Bone marrow (tissue), 2 donors: ENCODE measurements at regions not wholly inside any gene's neighbourhood (a gene's known extent, or its start where the extent isn't known, plus 50 kb on each side); places are given as distances from the start of the nearest gene placed in this dataset.
"Not testable (repeated sequence)": the region's sequence is repeated elsewhere in the genome, so short reads cannot be mapped to it uniquely, and the experiment has no call there.

Source experiments
- DNase-seq, 2 donors: peaks; one replicate each; lab custom pipeline; 2025; lab: John Stamatoyannopoulos, UW

DNA sequence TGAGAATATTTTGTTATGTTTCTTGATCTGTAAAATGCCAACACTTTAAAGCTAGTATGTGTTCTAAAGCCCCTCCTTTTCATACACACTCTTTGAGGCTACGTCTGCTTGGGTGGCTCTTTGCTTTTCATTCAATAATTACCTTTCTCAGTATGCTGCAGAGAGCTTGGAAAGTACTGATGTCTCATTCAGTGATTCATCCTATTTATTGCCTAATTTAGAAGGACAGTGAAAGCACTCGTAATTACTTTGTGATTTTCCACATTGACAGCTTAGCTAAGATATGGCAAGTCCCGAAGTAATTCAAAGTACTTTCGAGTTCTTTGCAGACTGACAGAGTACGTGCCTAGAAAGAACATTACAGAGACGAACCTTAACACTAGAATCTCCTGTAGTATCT is 57.2 kb downstream of the BMP15 start:
- DNase-seq = no peak

DNA sequence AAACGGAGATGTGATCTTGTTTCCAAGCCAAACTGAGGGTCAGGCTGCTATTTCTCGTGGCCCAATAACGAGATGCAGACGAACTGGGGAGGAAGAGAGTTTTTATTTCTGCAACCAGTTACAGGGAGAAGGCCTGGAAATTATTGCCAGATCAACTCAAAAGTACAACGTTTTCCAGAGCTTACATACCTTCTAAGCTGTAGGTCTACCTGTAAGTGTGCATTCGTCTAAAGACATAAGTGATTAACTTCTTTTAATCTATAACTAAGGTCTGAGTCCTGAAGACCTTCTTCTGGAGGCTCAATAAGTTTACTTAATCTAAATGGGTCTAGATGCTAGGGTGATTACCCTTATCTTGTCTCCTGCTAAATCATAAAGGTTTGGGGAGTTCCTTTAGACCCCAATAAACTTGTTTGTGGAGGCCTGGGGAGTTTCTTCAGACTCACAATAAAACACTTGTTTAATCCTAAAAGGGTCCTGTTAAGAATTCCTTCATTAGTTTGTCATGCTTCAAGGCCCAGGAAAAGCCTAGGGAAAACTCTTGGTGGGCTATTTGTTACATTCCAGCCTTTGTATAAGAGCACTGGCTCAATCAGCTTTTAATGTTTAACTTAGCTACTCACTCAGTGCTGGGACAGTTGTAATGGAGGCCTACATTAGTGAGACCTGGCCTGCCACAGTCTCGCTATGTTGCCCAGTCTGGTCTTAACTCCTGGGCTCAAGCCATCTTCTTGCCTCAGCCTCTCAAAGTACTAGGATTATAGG is 58.5 kb downstream of the BMP15 start:
- DNase-seq = not testable (repeated sequence)

DNA sequence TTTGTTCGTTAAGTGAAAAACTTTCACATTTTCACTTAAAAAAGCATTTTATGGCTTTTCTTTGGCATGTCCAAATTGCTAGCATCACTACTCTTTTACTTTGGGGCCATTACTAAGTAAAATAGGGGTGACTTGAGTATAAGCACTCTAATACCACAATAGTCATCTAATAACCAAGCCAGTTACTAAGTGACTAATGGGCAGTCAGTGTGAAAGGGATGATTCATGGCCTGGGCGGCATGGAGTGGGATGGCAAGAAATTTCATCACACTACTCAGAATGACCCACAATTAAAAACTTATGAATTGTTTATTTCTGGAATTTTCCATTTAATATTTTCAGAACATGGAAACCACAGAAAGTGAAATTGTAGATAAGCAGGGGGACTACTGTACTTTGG is 60.9 kb downstream of the BMP15 start:
- DNase-seq = no peak

DNA sequence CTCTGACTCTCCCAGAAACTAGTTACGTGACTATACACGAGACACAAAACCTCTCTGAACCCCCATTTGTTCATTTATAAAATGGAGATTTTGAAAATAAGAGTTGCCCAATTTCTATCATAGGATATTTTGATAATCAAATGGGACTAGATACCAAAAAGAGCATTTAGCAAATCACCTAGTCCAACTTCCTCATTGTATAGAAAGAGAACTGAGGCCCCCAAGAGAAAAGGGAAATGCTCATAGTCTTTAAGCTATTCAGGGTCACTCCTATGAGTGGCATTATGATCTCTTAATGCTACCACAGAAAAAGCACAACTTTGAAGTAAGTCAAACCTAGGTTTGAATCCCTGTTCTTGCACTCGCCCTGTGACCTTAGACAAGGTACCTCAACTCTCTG is 62.7 kb downstream of the BMP15 start:
- no peak for DNase-seq

DNA sequence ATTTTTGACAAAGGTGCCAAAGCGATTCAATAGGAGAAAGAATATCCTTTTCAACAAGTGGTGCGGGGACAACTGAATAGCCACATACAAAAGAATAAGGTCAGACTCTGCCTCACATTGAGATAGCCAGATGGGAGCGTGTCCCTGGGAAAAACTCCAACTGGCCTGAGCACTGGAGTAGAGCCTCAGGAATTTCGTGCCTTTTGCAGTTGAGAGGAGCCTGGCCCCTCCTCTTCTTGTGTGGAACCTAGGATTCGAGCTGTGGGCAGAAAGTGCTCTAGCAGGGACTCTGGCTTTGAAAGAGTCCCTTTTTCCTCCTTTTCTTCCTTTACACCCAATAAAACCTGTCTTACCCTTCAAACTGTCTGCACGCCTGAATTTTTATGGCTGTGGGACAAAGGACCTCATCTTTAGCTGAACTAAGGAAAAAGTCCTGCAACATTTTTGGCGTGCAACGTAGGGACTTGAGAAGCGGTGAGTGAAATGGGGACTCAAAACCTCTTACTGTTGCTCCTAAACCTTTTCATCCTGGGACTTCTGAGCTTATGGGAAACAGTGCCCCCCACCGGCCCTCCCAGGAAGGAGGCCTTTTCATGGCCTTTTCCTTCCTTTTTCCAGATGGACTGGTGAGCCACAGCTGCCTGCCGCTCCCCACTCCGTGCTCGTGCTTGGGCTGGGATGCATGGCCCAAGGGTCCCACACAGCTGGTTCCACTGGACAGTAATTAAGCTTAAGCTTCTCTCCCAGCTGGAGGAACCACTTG is 68.6 kb downstream of the BMP15 start:
- DNase-seq = no peak

DNA sequence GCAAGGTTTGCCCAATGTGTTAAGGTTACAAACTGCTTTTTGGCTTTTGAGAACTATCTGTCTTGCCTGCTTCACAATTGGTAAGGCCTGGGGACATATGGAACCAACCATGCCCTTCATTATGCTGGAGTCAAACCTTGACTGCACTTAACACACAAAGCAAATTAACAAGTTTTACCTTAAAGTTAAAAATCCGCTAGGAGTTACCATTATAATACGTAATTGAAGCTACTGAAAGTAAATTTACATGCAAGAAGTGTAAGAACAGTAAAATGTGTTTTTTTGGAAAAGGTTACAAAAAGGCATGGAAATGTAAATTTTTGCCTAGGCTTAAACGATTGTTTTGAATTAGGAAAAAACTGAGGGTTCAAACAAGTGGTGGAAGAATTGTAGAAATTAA is 69.7 kb downstream of the BMP15 start:
- no peak for DNase-seq

DNA sequence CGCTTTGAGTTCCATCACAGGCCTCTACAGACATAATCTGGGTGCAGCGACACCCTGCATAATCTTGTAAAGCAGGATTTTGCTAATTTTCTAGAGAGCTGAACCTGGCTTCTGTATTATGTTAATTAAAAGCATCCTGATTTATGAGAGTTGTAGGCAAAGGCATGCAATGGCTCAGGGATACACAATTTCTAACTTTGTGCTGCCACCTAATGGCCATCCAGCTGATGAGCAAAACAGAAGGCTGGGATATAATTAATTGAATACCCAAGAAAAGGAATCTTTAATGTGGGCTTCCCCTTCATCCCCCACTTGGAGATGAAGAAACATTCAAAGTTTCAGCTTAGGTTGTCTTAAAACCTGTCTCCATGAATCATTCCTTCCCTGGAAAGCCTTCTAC is 78.1 kb downstream of the BMP15 start:
- no peak for DNase-seq

DNA sequence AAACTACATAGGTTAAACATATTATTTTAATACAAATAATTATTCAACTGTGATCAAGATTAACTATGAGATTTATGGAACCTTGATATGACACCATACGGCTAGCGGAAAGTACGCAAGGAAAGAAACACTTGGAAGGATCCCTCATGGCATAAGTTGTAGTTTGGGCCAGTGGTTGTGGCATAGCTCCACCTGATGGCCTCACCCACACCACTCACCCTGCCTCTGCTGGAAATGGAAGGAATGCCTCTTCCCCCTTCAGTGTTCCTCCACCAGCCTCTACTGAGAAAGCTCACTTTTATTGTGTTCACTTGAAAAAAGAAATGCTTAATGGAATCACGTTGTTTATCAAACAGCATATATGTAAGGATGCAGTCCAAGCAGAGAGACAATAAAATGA is 86.4 kb downstream of the BMP15 start:
- no peak for DNase-seq

DNA sequence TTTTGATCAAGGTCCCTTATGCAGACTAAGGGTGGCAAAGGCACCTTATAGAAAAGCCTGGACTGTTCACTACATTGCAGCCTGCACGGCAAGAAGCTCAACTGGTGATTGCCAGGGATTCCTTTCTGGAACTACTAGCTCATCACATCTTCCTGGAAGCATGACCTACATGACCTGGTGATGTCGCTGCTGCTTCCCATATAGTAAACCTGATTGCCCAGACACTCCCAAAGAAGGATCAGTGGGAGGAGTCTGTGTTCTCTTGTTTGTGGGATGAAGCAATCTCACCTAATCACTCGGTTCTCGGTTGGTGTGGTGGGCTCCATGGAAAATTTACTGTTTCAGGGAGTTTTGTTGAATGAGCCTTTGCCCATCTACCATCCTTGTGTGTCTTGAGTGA is 89.8 kb downstream of the BMP15 start:
- DNase-seq = not testable (repeated sequence)

DNA sequence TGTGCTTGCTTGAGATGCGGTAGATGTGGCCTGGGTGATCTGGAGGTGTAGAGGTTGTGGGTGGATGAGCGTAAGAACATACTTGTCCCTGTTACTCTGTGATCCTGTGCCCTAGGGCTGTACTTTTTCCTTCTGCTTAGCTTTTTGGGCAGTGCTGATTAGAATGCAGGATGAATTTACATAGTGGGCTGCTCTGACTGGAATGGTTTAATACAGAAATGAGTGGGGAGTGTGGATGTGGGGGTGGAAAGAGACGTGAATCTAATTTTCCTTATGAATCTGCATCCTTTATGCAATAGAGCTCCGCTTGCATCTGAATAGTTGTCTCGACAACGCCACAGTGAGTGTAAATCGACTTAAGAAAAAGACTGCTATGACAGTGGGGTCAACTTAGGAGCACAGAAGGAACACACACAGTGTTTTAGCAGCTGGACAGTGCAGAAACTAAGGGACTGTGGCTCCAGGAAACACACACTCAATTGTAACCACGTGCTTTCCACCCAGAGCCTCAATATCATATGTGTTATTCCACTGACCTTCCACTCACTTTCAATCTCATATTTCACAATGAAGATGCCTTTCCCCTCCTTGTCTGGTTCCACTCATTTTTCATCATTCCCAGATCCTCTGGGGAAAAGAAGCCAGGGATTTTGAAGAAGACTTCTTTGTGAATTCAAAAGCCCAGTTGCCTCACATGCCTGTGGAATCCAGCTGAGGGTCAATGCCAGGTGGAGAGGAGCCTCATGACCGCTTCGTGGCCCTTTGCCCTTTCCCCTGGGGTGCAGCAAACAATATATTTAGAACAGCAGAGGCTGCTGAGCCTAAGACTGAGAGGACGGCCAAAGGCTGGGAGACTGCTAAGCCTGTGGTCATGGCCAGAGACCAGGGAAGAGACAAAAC is 91.4 kb downstream of the BMP15 start:
- DNase-seq = not testable (repeated sequence)

DNA sequence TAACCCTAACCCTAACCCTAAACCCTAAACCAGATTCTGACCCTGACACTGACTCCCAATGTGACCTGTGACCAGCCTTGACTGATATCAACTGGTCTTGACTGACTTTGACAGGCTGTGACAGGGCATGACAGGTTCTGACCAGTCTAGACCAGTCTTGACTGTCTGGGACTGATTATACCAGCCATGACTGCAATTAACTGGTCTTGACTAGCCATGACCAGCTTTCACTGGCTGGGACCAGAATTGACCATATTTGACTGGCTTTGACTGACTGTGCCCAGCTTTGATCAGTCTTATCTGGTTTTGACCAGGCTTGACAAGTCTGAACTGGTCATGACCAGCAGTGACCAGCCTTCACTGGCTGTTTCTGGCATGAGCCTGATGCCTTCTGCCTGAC is 95.5 kb downstream of the BMP15 start:
- no peak for DNase-seq

DNA sequence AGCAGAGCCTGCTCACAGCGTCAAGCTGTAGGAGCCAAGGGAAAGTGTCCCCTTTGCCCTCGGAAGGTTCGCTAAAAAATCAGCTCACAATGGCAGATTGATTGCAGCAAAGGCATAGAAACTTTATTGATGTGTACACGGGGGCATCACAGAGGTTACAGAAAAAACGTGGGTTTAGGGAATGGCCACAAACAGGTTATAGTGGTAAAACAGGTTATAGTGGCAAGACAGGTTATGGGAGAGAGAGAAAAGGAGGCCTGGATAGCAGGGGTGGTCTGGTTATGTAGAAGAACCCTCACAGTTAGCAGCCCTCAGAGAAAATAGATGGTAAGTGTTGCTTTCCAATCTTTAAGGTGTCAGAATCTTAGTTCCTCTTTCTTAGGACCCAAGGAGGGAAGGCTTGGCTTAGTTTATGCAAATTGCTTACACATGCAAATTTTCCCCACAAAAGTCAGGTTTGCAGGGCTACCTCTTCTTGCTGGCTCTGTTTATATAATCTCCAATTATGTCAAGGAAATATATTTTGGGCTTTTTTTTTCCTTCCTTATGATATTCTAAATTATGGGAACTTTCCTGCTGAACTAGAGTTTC is 113.7 kb downstream of the BMP15 start:
- no peak for DNase-seq

DNA sequence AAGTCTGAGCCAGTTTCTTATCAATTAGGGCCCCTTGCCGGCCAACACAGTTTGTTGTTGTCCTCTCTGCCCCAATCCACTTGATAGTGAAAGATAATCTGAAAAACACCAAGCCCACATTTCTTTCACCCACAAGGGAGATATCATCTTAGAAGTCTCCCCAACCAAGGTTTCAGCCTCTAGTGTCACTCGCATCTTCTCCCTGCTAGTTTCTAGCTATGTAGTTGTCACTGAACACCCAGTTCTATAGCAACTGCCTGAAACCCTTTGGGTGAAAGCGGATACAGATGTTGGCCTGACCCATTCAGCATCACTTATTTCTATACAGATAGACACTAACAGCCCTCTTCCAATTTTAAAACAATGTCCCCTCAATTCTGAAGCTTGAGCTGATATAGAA is 116.3 kb downstream of the BMP15 start:
- DNase-seq = no peak

DNA sequence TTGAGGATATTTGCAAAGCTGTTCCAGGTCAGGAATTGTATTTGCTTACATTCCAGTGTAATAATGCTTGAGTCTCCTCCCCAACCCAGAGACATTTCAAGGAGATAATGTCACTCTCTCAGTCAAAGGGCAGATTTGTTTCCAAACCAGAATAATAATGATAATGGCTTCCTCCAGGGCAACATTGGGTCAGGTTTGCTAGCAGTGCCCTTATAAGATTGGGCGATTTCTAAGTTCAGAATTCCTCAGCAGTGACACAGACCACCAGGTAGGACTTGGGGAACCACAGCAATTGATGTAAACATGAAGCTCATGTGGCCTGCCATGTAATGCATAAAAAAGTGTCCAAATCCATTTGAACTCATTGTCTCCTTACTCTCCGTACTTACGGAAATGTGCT is 125.2 kb downstream of the BMP15 start:
- DNase-seq = no peak

DNA sequence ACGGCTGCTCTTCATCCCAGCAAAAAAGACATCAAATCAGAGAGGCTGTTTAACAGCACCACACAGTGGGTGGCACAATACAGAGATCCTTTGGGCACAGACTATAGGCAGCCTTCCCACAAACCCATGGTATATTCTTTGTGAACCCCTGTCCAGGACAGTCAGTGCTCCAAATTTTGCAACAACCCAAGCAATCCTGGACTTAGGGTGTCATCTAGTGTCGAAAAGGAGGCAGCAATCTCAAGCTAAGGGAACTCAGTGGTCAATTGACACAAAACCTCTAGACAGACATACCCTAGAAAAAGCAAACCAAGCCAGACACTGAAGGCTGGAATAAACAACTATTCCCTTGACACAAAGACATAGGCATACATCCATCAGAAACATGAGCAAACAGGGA is 137.4 kb downstream of the BMP15 start:
- DNase-seq = no peak

DNA sequence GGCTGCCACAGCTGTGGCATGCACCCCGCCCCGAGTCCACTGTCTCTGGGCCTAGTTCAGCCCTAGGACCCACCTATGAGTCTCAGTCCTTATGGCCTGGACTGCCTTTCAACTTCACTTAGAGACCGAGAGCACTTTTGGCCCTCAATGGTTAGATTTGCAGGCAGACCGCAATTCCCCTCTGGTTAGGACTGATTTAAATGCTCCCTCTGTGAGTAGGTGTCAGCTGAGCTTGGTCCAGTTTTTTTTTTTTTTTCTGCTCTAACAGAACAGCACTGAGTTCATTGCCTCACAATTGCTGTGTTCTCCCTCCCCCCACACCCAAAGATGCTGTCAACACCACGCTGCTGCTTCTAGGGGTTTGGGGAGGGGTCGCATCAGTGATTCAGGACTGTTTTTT is 143.2 kb downstream of the BMP15 start:
- no peak for DNase-seq

DNA sequence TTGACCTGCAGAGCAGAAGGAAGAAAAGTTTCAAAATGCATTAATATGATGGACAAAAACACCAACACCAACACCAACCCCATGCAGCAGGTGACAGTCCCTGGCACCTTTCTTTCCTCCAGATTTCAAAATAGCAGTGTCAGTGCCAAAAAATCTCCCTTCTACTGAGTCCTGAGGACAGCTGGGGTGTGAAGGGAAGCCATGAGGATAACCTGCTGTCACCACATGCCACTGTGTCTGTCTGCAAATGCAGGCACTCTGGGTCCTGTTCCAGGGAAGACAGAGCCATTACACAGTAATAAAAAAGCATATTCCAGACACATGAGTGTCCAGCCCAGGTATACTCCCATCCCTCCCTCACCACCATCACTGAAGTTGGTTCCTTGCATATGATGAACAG is 187.5 kb downstream of the BMP15 start:
- DNase-seq = no peak

DNA sequence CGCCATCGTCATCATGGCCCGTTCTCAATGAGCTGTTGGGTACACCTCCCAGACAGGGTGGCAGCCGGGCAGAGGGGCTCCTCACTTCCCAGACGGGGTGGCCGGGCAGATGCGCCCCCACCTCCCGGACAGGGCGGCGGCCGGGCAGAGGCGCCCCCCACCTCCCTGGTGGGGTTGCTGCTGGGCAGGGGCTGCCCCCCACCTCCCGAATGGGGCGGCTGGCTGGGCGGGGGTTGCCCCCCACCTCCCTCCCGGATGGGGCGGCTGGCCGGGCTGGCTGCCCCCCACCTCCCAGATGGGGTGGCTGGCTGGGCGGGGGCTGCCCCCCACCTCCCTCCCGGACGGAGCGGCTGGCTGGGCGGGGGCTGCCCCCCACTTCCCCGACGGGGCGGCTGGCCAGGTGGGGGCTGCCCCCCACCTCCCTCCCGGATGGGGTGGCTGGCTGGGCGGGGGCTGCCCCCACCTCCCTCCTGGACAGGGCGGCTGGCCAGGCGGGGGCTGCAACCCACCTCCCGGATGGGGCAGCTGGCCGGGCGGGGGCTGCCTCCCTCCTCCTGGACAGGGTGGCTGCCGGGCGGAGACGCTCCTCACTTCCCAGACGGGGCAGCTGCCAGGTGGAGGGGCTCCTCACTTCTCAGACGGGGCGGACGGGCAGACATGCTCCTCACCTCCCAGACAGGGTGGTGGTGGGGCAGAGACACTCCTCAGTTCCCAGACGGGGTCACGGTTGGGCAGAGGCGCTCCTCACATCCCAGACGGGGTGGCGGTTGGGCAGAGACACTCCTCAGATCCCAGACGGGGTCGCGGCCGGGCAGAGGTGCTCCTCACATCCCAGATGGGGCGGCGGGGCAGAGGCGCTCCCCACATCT is 208.8 kb downstream of the BMP15 start:
- DNase-seq = not testable (repeated sequence)

DNA sequence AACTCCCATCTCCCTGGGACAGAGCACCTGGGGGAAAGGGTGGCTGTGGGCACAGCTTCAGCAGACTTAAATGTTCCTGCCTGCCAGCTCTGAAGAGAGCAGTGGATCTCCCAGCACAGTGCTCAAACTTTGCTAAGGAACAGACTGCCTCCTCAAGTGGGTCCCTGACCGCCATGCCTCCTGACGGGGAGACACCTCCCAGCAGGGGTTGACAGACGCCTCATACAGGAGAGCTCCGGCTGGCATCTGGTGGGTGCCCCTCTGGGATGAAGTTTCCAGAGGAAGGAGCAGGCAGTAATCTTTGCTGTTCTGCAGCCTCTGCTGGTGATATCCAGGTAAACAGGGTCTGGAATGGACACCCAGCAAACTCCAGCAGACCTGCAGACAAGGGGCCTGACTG is 206.9 kb upstream of the NUDT10 start:
- DNase-seq = not testable (repeated sequence)

DNA sequence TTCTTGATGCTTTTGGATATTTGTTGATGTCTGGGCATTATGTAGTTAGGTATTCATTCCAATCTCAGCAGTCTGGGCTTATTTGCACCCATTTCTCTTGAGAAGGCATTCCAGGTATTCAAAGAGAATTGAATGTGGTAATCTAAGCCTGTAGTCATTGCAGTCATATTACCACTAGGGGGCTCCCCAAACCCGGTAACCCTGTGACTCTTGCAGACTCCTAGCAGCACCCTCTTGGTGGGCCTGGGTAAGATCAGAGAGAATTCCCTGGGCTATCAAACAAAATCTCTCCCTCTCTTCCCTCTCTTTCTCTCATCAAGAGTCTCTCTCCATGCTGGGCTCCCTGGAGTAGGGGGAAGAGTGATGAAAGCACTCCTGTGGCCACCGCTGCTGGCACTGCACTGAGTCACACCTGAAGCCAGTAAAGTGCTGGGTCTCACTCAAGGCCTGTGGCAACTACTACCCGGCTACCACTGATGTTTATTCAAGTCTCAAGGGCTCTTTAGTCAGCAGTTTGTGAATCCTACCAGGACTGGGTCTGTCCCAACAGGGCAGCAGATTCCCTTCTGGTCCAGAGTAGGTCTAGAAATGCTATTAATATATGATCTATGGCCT is 187.7 kb upstream of the NUDT10 start:
- DNase-seq = peak in 1 of 2 donors; percentile 1

DNA sequence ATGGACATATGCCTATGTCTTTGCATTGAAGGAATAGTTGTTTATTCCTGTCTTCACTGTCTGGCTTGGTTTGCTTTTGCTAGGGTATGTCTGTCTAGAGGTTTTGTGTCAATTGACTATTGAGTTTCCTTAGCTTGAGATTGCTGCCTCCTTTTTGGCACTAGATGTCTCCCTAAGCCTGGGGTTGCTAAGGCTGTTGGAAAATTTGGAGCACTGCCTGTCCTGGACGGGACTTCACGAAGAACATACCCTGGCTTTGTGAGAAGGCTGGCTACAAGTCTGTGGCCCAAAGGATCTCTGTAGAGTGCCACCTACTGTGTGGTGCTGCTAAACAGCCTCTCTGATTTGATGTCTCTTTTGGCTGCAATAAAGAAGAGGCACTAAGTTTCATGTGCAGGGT is 183.8 kb upstream of the NUDT10 start:
- DNase-seq = no peak
